SK-N-SH (cell line): ENCODE measurements at regions not wholly inside any gene's neighbourhood (a gene's known extent, or its start where the extent isn't known, plus 50 kb on each side); places are given as distances from the start of the nearest gene placed in this dataset.

Source experiments
- FOXM1 ChIP-seq: IDR thresholded peaks from 2 replicates; pipeline ENCODE4 v1.4.0; 2012; ENCODE audit warnings: low read depth, mild to moderate bottlenecking
- MEF2A ChIP-seq: IDR thresholded peaks from 2 replicates; pipeline ENCODE4 v1.4.0; 2012; ENCODE audit warnings: low read depth, borderline replicate concordance
- RAD21 ChIP-seq: IDR thresholded peaks from 2 replicates; pipeline ENCODE4 v1.6.1; 2012; ENCODE audit warnings: mild to moderate bottlenecking, low read length
- TF ChIP-seq, protein P1 (sequence below): fragments of 200-600 bp; sonication (generic); IDR thresholded peaks from 2 replicates; pipeline ENCODE4 v1.6.1; 2017; ENCODE audit warnings: antibody characterized with exemption, mild to moderate bottlenecking, moderate library complexity
- TF ChIP-seq, protein P2 (sequence below): IDR thresholded peaks from 2 replicates; pipeline ENCODE4 v1.4.0; 2012; ENCODE audit warnings: low read depth, borderline replicate concordance

DNA sequence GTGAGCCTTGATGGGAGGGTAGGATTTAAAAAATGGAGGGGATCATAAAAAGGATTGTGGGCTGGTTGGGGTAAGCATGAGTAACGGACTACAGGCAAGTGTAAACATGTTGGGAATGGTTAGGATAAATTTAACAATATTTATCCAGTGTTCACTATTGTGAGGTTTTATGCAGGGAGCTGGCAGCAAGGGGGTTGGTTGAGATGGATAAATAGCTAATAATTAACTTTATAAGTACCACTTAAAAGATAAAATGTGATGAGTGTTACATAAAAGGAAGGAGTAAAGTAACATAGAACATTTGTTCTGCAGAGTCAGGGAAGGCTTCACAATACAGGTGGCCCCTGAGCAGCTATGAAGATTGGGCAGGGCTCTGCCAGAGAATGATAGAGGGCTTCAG lies 109.0 kb downstream of the NGF start:
- TF ChIP-seq, protein P1, sequence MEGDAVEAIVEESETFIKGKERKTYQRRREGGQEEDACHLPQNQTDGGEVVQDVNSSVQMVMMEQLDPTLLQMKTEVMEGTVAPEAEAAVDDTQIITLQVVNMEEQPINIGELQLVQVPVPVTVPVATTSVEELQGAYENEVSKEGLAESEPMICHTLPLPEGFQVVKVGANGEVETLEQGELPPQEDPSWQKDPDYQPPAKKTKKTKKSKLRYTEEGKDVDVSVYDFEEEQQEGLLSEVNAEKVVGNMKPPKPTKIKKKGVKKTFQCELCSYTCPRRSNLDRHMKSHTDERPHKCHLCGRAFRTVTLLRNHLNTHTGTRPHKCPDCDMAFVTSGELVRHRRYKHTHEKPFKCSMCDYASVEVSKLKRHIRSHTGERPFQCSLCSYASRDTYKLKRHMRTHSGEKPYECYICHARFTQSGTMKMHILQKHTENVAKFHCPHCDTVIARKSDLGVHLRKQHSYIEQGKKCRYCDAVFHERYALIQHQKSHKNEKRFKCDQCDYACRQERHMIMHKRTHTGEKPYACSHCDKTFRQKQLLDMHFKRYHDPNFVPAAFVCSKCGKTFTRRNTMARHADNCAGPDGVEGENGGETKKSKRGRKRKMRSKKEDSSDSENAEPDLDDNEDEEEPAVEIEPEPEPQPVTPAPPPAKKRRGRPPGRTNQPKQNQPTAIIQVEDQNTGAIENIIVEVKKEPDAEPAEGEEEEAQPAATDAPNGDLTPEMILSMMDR, result no peak
- TF ChIP-seq RAD21 (no peak), MEF2A (no peak), FOXM1 (no peak)
- TF ChIP-seq, protein P2, sequence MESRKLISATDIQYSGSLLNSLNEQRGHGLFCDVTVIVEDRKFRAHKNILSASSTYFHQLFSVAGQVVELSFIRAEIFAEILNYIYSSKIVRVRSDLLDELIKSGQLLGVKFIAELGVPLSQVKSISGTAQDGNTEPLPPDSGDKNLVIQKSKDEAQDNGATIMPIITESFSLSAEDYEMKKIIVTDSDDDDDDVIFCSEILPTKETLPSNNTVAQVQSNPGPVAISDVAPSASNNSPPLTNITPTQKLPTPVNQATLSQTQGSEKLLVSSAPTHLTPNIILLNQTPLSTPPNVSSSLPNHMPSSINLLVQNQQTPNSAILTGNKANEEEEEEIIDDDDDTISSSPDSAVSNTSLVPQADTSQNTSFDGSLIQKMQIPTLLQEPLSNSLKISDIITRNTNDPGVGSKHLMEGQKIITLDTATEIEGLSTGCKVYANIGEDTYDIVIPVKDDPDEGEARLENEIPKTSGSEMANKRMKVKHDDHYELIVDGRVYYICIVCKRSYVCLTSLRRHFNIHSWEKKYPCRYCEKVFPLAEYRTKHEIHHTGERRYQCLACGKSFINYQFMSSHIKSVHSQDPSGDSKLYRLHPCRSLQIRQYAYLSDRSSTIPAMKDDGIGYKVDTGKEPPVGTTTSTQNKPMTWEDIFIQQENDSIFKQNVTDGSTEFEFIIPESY, result no peak
